ENCODE measurements at regions not wholly inside any gene's neighbourhood (a gene's known extent, or its start where the extent isn't known, plus 50 kb on each side); places are given as distances from the start of the nearest gene placed in this dataset.

DNA sequence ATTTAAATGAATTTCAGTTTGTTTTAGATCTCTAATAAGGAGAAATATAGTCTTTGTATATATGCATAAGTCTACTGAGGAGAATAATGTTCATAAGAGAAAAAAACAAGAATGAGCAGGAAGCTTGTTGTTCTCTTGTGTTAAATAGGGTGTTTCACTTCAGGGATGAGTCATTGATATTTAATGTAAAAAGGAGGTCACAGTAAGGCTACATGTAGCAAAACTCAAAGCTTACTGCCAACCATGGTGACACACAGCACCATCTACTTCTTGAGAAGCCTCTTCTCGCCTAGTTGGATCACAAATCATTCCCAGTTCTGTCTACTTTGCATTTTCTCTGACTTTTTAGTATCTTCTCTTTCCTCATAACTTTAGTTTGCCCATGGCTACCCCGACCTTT is 1466.0 kb upstream of the C9orf72 start:
- intact Hi-C loops (cut with micrococcal nuclease) (no loop called here), dilution Hi-C loops (cut with MboI; ENCODE audit: extremely low pct_ligation_motif_present, low sequenced_read_pairs) (no loop called here)
- Histone ChIP-seq H4K20me1 (replicated peaks; ENCODE audit: control insufficient read depth, extremely low read depth, insufficient read depth, low read length) (no peaks in the 10 kb centered on the region), H3K79me2 (ENCODE audit: control insufficient read depth, insufficient read depth, low read length) (no peaks in the 10 kb centered on the region), H3K4me1 (ENCODE audit: control insufficient read depth, extremely low read depth, insufficient read depth, low read length) (no peaks in the 10 kb centered on the region), H3K27ac (ENCODE audit: insufficient read depth, low read depth, low read length) (no peak overlapping the region), H2AFZ (ENCODE audit: low read depth, low read length) (no peak overlapping the region), H3K4me2 (ENCODE audit: insufficient read depth, low read length) (no peak overlapping the region), H3K36me3 (ENCODE audit: control insufficient read depth in 2 of 2, extremely low read depth in 1 of 2, insufficient read depth in 2 of 2, low read length in 2 of 2) (no peaks in the 10 kb centered on the region), H3K9ac (replicated peaks; ENCODE audit: extremely low read depth, insufficient read depth, low read length) (no peak overlapping the region), H3K9me1 (replicated peaks; ENCODE audit: control insufficient read depth, extremely low read depth, insufficient read depth, low read length) (no peaks in the 10 kb centered on the region), H3K4me3 (replicated peaks in 1 of 3; ENCODE audit: insufficient read depth in 1 of 3, low read depth in 1 of 3, low read length in 3 of 3) (no peak overlapping the region), H3K9me3 (replicated peaks; ENCODE audit: control insufficient read depth, insufficient read depth, low read length) (peaks cover 2% of the 10 kb centered on the region), H3K27me3 (ENCODE audit: control insufficient read depth in 2 of 2, insufficient read depth in 2 of 2, low read length in 2 of 2) (no peaks in the 10 kb centered on the region)
- DNase-seq (ENCODE audit: low read depth, low spot score) (no peak), FAIRE-seq (no peak)
- no peak for TF ChIP-seq MYC (IDR thresholded peaks at IDR 0.05; ENCODE audit: low read depth, low read length)
- ChIA-PET CTCF (no interaction called here), POLR2A (no interaction called here)
- no TSS peak for BruUV-seq (replicated peaks)

DNA sequence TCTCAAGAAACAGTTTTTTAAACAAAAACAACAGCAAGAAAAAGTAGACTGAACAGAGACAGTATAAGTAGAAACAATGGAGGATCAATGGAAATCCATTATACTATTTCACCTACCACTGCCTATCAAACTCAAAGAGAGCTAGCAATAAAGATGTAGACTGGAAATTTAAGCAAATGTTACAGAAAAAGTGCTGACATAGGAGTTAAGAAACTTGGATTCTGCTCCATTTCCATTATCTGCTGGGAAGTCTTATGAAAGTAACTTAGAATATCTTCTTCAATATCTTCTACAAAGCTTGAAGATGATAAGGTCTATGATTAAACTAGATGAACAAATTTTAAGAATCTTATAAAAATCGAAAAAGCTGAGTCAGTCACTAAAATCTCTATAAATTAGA is 1469.8 kb upstream of the C9orf72 start:
- POLR2A ChIA-PET = no interaction called here
- no TSS peak for BruUV-seq (replicated peaks)

More for the DNA sequence above, 1469.8 kb upstream of the C9orf72 start:
- intact Hi-C loops (cut with micrococcal nuclease) (no loop called here), dilution Hi-C loops (cut with MboI; ENCODE audit: extremely low pct_ligation_motif_present, low sequenced_read_pairs) (no loop called here)
- Histone ChIP-seq H3K36me3 (ENCODE audit: control insufficient read depth in 2 of 2, extremely low read depth in 1 of 2, insufficient read depth in 2 of 2, low read length in 2 of 2) (no peaks in the 10 kb centered on the region), H3K27ac (ENCODE audit: insufficient read depth, low read depth, low read length) (no peak overlapping the region), H3K79me2 (ENCODE audit: control insufficient read depth, insufficient read depth, low read length) (no peaks in the 10 kb centered on the region), H4K20me1 (replicated peaks; ENCODE audit: control insufficient read depth, extremely low read depth, insufficient read depth, low read length) (no peaks in the 10 kb centered on the region), H3K4me1 (ENCODE audit: control insufficient read depth, extremely low read depth, insufficient read depth, low read length) (no peaks in the 10 kb centered on the region), H3K27me3 (ENCODE audit: control insufficient read depth in 2 of 2, insufficient read depth in 2 of 2, low read length in 2 of 2) (no peaks in the 10 kb centered on the region), H3K9me1 (replicated peaks; ENCODE audit: control insufficient read depth, extremely low read depth, insufficient read depth, low read length) (no peaks in the 10 kb centered on the region), H3K4me3 (replicated peaks in 1 of 3; ENCODE audit: insufficient read depth in 1 of 3, low read depth in 1 of 3, low read length in 3 of 3) (no peak overlapping the region), H3K4me2 (ENCODE audit: insufficient read depth, low read length) (no peak overlapping the region), H3K9me3 (replicated peaks; ENCODE audit: control insufficient read depth, insufficient read depth, low read length) (peaks cover 4% of the 10 kb centered on the region), H2AFZ (ENCODE audit: low read depth, low read length) (no peak overlapping the region), H3K9ac (replicated peaks; ENCODE audit: extremely low read depth, insufficient read depth, low read length) (no peak overlapping the region)
- DNase-seq (ENCODE audit: low read depth, low spot score) = no peak
- TF ChIP-seq, protein P1, sequence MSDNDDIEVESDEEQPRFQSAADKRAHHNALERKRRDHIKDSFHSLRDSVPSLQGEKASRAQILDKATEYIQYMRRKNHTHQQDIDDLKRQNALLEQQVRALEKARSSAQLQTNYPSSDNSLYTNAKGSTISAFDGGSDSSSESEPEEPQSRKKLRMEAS (IDR thresholded peaks at IDR 0.05; ENCODE audit: insufficient read depth, insufficient read length) = no peak
- TF ChIP-seq EZH2 (IDR thresholded peaks at IDR 0.05; ENCODE audit: borderline replicate concordance, low read depth, low read length, severe bottlenecking) = no peak
- no peak for TF ChIP-seq JUN (IDR thresholded peaks at IDR 0.05; ENCODE audit: borderline replicate concordance, insufficient read depth, insufficient read length, low read depth)
- TF ChIP-seq, protein P2, sequence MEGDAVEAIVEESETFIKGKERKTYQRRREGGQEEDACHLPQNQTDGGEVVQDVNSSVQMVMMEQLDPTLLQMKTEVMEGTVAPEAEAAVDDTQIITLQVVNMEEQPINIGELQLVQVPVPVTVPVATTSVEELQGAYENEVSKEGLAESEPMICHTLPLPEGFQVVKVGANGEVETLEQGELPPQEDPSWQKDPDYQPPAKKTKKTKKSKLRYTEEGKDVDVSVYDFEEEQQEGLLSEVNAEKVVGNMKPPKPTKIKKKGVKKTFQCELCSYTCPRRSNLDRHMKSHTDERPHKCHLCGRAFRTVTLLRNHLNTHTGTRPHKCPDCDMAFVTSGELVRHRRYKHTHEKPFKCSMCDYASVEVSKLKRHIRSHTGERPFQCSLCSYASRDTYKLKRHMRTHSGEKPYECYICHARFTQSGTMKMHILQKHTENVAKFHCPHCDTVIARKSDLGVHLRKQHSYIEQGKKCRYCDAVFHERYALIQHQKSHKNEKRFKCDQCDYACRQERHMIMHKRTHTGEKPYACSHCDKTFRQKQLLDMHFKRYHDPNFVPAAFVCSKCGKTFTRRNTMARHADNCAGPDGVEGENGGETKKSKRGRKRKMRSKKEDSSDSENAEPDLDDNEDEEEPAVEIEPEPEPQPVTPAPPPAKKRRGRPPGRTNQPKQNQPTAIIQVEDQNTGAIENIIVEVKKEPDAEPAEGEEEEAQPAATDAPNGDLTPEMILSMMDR (IDR thresholded peaks at IDR 0.05; ENCODE audit: extremely low read depth in 1 of 2, insufficient read depth in 1 of 2, low read depth in 1 of 2, low read length in 2 of 2) = no peak
- TF ChIP-seq POLR2AphosphoS5 (IDR thresholded peaks at IDR 0.05; ENCODE audit: insufficient read depth, low read depth, low read length) = no peak
- TF ChIP-seq FOS (IDR thresholded peaks at IDR 0.05; ENCODE audit: borderline replicate concordance, insufficient read depth, low read length) = no peak
- no peak for TF ChIP-seq GATA2 (IDR thresholded peaks at IDR 0.05; ENCODE audit: insufficient read depth, insufficient read length, low read depth, low read length)
- TF ChIP-seq POLR2A (IDR thresholded peaks at IDR 0.05; ENCODE audit: low read depth, low read length) = no peak
- no peak for TF ChIP-seq MYC (IDR thresholded peaks at IDR 0.05; ENCODE audit: low read depth, low read length)
- CTCF ChIA-PET = no interaction called here
- no peak for FAIRE-seq
